Neural cell (in vitro differentiated cells): ENCODE measurements at regions not wholly inside any gene's neighbourhood (a gene's known extent, or its start where the extent isn't known, plus 50 kb on each side); places are given as distances from the start of the nearest gene placed in this dataset.

Experiments used
- H2AFZ ChIP-seq: fragments of 200-600, 300-800 bp; sonication (generic), shearing (Covaris generic); 2 replicates; pipeline ENCODE4 v1.6.0; 2014; ENCODE audit warnings: low read depth, mild to moderate bottlenecking, antibody characterized with exemption, low read length, moderate library complexity
- H3F3A ChIP-seq: fragments of 200-600 bp; shearing (Covaris generic); 2 replicates; pipeline ENCODE4 v1.6.1; 2016; ENCODE audit warnings: mild to moderate bottlenecking, moderate library complexity, mixed read lengths, antibody characterized with exemption, low read length; ENCODE audit not compliant: insufficient read depth, poor library complexity, severe bottlenecking
- H3K27ac ChIP-seq: fragments of 200-600, 300-800 bp; sonication (generic), shearing (Covaris generic); 2 replicates; pipeline ENCODE4 v1.5.1; 2014; ENCODE audit warnings: mild to moderate bottlenecking, low read length, moderate library complexity
- H3K27me3 ChIP-seq: fragments of 300-800, 200-600 bp; sonication (generic), shearing (Covaris generic); 2 replicates; pipeline ENCODE4 v1.6.0; 2014; ENCODE audit warnings: mild to moderate bottlenecking, low read depth, low read length, moderate library complexity; ENCODE audit not compliant: insufficient read depth
- H3K36me3 ChIP-seq: fragments of 300-800, 200-600 bp; sonication (generic), shearing (Covaris generic); 2 replicates; pipeline ENCODE4 v1.5.1; 2014; ENCODE audit warnings: mild to moderate bottlenecking, antibody characterized with exemption, low read length, moderate library complexity; ENCODE audit not compliant: insufficient read depth
- H3K4me2 ChIP-seq: fragments of 300-800, 200-600 bp; sonication (generic), shearing (Covaris generic); 2 replicates; pipeline ENCODE4 v1.6.0; 2014; ENCODE audit warnings: mild to moderate bottlenecking, low read length
- H3K4me3 ChIP-seq: fragments of 300-800, 200-600 bp; sonication (generic), shearing (Covaris generic); 2 replicates; pipeline ENCODE4 v1.5.1; 2014; ENCODE audit warnings: mild to moderate bottlenecking, low read length, moderate library complexity
- H3K79me2 ChIP-seq: fragments of 200-600 bp; shearing (Covaris generic); replicated peaks from 2 replicates; pipeline ENCODE4 v1.6.0; 2014; ENCODE audit warnings: mild to moderate bottlenecking, low read length, moderate library complexity; ENCODE audit not compliant: insufficient read depth
- H3K9ac ChIP-seq: fragments of 300-800, 200-600 bp; sonication (generic), shearing (Covaris generic); 2 replicates; pipeline ENCODE4 v1.6.1; 2016; ENCODE audit warnings: mild to moderate bottlenecking, low read length, mixed read lengths
- H3K9me2 ChIP-seq: fragments of 200-600 bp; shearing (Covaris generic); 2 replicates; pipeline ENCODE4 v1.6.1; 2016; ENCODE audit warnings: mild to moderate bottlenecking, low read length, mixed read lengths; ENCODE audit not compliant: insufficient read depth
- H3K9me3 ChIP-seq: fragments of 200-600, 300-800 bp; sonication (generic), shearing (Covaris generic); 2 replicates; pipeline ENCODE4 v1.6.1; 2016; ENCODE audit warnings: mild to moderate bottlenecking, mixed run types, low read length, moderate library complexity, mixed read lengths
- H4K20me1 ChIP-seq: fragments of 200-600 bp; shearing (Covaris generic); 2 replicates; pipeline ENCODE4 v1.6.1; 2016; ENCODE audit warnings: mild to moderate bottlenecking, mixed run types; ENCODE audit not compliant: insufficient read depth
- EP300 ChIP-seq: fragments of 450-650 bp; conservative IDR thresholded peaks from 2 replicates; pipeline ENCODE4 v1.6.1; 2014; ENCODE audit warnings: antibody characterized with exemption, mild to moderate bottlenecking, moderate library complexity; ENCODE audit not compliant: poor library complexity, severe bottlenecking
- EZH2 ChIP-seq: fragments of 200-600, 300-800 bp; shearing (Covaris generic), sonication (generic); IDR thresholded peaks from 2 replicates; pipeline ENCODE4 v1.6.1; 2014; ENCODE audit warnings: antibody characterized with exemption, low read length, borderline replicate concordance, mild to moderate bottlenecking; ENCODE audit not compliant: insufficient read depth, poor library complexity, severe bottlenecking
- MXI1 ChIP-seq: fragments of 450-650 bp; conservative IDR thresholded peaks from 2 replicates; pipeline ENCODE4 v1.6.1; 2014; ENCODE audit warnings: antibody characterized with exemption, mild to moderate bottlenecking; ENCODE audit not compliant: poor library complexity, severe bottlenecking
- POLR2AphosphoS5 ChIP-seq: IDR thresholded peaks from 2 replicates; pipeline ENCODE4 v1.6.1; 2012
- RAD21 ChIP-seq: fragments of 450-650 bp; conservative IDR thresholded peaks from 2 replicates; pipeline ENCODE4 v1.6.1; 2014; ENCODE audit warnings: antibody characterized with exemption, mild to moderate bottlenecking, moderate library complexity
- SMC3 ChIP-seq: fragments of 450-650 bp; conservative IDR thresholded peaks from 2 replicates; pipeline ENCODE4 v1.6.1; 2014; ENCODE audit warnings: antibody characterized with exemption, mild to moderate bottlenecking, moderate library complexity; ENCODE audit not compliant: poor library complexity
- TAF1 ChIP-seq: IDR thresholded peaks from 2 replicates; pipeline ENCODE4 v1.6.1; 2012; ENCODE audit warnings: low read depth
- TF ChIP-seq, protein P1 (sequence below): IDR thresholded peaks from 2 replicates; pipeline ENCODE4 v1.6.1; 2012; ENCODE audit warnings: borderline replicate concordance
- TF ChIP-seq, protein P2 (sequence below): fragments of 450-650 bp; IDR thresholded peaks from 2 replicates; pipeline ENCODE4 v1.5.1; 2014; ENCODE audit warnings: antibody characterized with exemption, mild to moderate bottlenecking, moderate library complexity; ENCODE audit not compliant: poor library complexity, severe bottlenecking

- no peaks in the 10 kb centered on the region for H4K20me1 ChIP-seq
- TF ChIP-seq RAD21 (no peak), TAF1 (no peak), POLR2AphosphoS5 (no peak), MXI1 (no peak), EZH2 (no peak), SMC3 (no peak)
- TF ChIP-seq, protein P1, sequence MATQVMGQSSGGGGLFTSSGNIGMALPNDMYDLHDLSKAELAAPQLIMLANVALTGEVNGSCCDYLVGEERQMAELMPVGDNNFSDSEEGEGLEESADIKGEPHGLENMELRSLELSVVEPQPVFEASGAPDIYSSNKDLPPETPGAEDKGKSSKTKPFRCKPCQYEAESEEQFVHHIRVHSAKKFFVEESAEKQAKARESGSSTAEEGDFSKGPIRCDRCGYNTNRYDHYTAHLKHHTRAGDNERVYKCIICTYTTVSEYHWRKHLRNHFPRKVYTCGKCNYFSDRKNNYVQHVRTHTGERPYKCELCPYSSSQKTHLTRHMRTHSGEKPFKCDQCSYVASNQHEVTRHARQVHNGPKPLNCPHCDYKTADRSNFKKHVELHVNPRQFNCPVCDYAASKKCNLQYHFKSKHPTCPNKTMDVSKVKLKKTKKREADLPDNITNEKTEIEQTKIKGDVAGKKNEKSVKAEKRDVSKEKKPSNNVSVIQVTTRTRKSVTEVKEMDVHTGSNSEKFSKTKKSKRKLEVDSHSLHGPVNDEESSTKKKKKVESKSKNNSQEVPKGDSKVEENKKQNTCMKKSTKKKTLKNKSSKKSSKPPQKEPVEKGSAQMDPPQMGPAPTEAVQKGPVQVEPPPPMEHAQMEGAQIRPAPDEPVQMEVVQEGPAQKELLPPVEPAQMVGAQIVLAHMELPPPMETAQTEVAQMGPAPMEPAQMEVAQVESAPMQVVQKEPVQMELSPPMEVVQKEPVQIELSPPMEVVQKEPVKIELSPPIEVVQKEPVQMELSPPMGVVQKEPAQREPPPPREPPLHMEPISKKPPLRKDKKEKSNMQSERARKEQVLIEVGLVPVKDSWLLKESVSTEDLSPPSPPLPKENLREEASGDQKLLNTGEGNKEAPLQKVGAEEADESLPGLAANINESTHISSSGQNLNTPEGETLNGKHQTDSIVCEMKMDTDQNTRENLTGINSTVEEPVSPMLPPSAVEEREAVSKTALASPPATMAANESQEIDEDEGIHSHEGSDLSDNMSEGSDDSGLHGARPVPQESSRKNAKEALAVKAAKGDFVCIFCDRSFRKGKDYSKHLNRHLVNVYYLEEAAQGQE: no peak
- TF ChIP-seq, protein P2, sequence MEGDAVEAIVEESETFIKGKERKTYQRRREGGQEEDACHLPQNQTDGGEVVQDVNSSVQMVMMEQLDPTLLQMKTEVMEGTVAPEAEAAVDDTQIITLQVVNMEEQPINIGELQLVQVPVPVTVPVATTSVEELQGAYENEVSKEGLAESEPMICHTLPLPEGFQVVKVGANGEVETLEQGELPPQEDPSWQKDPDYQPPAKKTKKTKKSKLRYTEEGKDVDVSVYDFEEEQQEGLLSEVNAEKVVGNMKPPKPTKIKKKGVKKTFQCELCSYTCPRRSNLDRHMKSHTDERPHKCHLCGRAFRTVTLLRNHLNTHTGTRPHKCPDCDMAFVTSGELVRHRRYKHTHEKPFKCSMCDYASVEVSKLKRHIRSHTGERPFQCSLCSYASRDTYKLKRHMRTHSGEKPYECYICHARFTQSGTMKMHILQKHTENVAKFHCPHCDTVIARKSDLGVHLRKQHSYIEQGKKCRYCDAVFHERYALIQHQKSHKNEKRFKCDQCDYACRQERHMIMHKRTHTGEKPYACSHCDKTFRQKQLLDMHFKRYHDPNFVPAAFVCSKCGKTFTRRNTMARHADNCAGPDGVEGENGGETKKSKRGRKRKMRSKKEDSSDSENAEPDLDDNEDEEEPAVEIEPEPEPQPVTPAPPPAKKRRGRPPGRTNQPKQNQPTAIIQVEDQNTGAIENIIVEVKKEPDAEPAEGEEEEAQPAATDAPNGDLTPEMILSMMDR: no peak
- no peak overlapping the region for H3K9ac ChIP-seq
- no peaks in the 10 kb centered on the region for H3F3A ChIP-seq
- H3K79me2 ChIP-seq: no peaks in the 10 kb centered on the region
- no peaks in the 10 kb centered on the region for H3K36me3 ChIP-seq
- peaks cover 3% of the 10 kb centered on the region for H3K9me3 ChIP-seq
- H3K27ac ChIP-seq: no peak overlapping the region
- no peaks in the 10 kb centered on the region for H3K27me3 ChIP-seq
- no peak overlapping the region for H2AFZ ChIP-seq
- H3K4me3 ChIP-seq: no peak overlapping the region
- no peak overlapping the region for H3K4me2 ChIP-seq
- no peaks in the 10 kb centered on the region for H3K9me2 ChIP-seq
Observed at GRCh38 chr19:29128203-29128602, 84.7 kb downstream of the UQCRFS1 start.

DNA sequence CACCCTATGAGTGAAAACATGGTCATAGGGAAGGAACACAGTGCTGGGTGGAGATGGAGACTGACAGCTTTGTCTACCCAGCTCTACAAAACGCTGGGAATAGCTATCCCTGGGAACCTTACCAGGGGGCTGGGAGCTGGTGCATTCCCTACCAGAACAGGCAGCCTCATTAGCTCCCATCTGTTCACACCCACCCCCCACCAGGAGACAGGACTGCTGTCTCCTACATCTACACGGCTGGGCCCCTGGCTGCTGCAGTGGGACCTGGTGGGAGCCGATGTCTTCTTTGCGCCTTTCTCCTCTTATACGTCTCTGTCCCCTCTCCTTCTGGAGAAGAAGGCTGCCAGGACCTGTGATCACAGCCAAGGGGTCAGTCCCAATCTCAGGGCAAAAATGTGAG, 90.8 kb downstream of the UQCRFS1 start:
- Histone ChIP-seq H3K9ac (no peak overlapping the region), H3K4me3 (no peak overlapping the region), H3K36me3 (no peaks in the 10 kb centered on the region), H3K27me3 (no peaks in the 10 kb centered on the region), H3K9me2 (no peaks in the 10 kb centered on the region), H3K27ac (no peak overlapping the region), H2AFZ (no peak overlapping the region), H3F3A (no peaks in the 10 kb centered on the region), H3K79me2 (no peaks in the 10 kb centered on the region), H4K20me1 (no peaks in the 10 kb centered on the region), H3K4me2 (no peak overlapping the region), H3K9me3 (no peaks in the 10 kb centered on the region)
- TF ChIP-seq, protein P1: no peak
- TF ChIP-seq SMC3 (no peak), EP300 (no peak), EZH2 (no peak), MXI1 (no peak), RAD21 (no peak), TAF1 (no peak), POLR2AphosphoS5 (no peak)
- TF ChIP-seq, protein P2: no peak
